Omental fat pad (tissue), 3 donors: ENCODE measurements at regions not wholly inside any gene's neighbourhood (a gene's known extent, or its start where the extent isn't known, plus 50 kb on each side); places are given as distances from the start of the nearest gene placed in this dataset.
"Not testable (repeated sequence)": the region's sequence is repeated elsewhere in the genome, so short reads cannot be mapped to it uniquely, and the experiment has no call there.

ENCODE experiments used
- ATAC-seq: fragments of 150-250 bp; one replicate; pipeline ENCODE4 v1.9.1; 2016; ENCODE audit warnings: mild to moderate bottlenecking, moderate library complexity; ENCODE audit not compliant: low FRiP score
- DNase-seq: peaks from one replicate; pipeline ENCODE4 v3.0.0-alpha.2; 2019; ENCODE audit warnings: low spot score
- TF ChIP-seq, protein P1 (sequence below), 3 donors: fragments of 450-650 bp; IDR thresholded peaks; one replicate each; pipeline ENCODE4 v1.5.1; 2016 to 2017; ENCODE audit warnings: antibody characterized with exemption in 3 of 3, mild to moderate bottlenecking in 3 of 3, moderate library complexity in 2 of 3

DNA sequence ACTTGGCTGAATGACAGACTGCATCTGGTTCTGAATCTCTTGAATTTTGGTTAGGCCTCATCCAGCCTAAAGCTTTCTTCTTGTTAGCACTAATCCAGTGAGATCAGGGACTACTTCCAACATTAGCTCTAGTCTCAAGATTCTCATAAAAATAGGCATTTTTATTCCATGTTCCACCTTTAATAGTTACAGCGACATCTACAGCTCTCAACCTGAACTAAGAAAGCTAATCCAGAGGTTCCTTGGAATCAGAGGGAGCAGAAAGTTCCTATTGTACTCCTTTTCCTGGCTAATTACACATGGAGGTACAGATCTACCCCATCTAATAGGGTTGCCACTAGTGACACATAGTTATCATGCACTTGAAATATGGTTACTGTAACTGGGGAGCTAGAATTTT lies 391.9 kb downstream of the RMST start:
- TF ChIP-seq, protein P1, sequence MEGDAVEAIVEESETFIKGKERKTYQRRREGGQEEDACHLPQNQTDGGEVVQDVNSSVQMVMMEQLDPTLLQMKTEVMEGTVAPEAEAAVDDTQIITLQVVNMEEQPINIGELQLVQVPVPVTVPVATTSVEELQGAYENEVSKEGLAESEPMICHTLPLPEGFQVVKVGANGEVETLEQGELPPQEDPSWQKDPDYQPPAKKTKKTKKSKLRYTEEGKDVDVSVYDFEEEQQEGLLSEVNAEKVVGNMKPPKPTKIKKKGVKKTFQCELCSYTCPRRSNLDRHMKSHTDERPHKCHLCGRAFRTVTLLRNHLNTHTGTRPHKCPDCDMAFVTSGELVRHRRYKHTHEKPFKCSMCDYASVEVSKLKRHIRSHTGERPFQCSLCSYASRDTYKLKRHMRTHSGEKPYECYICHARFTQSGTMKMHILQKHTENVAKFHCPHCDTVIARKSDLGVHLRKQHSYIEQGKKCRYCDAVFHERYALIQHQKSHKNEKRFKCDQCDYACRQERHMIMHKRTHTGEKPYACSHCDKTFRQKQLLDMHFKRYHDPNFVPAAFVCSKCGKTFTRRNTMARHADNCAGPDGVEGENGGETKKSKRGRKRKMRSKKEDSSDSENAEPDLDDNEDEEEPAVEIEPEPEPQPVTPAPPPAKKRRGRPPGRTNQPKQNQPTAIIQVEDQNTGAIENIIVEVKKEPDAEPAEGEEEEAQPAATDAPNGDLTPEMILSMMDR (IDR thresholded peaks at IDR 0.05) = no peak
- DNase-seq (no peak), ATAC-seq (no peak)

DNA sequence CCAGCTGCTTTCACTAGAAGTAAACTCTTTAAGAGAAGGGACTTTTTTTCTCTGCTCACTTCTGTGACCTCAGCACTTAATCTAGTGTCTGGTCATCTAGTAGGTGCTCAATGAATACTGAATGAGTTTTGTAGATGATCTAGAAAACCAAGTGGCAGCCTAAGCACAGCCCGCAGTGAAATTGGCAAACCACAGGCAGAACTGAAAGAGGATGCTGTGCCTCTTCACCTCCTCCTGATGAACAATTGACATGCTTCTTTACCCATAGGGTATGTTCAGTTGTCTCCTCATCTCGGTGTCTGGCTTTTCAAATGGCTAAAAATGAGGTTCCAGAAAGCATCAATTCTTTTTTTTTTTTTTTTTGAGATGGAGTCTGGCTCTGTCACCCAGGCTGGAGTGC lies 399.5 kb downstream of the RMST start:
- ATAC-seq = no peak
- DNase-seq = no peak
- TF ChIP-seq, protein P1 (IDR thresholded peaks at IDR 0.05) = no peak

DNA sequence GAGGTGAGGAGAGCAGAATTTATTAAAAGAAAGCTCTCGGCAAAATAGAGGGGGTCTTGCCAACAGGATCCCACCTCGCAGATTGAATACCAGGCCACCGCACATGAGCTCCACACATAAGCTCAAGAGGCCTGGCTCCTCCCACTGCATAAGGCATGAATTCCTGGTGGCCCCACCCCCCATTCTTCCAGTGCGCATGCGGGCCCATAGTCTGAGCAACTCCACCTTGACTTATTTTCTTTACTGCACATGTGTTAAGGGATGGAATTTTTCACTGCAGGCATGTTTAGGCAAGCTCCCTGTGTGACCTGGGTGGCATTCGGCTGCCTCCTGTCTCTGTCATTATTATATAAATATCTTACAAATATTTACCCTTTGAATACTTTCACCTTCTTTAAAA lies 412.5 kb downstream of the RMST start:
- ATAC-seq = no peak
- DNase-seq = no peak
- TF ChIP-seq, protein P1 (IDR thresholded peaks at IDR 0.05) = no peak

DNA sequence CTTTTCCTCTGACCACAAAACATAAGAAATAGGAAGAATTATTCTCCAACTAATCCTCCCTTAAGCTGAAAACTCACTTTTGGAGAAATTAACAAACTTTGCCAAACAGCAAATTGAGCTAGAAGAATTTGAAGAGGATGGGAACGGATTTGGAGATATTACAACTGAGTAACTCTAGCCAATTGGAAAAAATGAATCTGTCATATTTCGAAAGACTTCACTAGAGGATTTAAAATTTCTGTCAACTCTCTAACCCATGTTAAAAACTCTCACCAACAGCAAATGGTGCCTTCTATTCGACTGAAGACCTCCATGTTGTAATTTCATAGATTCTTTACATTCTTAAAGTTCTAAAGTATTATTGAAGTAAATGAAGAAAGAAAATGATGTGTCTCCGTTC lies 414.2 kb downstream of the RMST start:
- no peak for DNase-seq
- no peak for ATAC-seq
- TF ChIP-seq, protein P1 (IDR thresholded peaks at IDR 0.05) = no peak

DNA sequence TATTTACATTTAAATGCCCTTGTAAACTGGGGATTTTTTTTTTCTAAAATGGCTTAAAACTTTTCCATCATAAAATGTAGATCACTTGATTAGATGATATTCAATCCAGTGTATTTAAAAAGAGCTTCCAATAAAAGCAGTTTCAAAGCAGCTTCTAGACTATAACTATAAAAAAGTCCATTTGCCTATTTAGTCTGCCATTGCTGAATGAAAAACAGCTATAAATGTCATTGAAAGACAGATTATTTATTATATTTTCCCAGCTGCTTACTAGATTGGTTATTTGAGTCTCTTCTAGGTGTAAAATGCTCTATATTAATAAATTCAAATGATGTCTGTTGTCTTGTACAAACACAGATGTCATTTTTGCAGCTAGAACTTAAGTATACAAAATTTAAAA lies 414.8 kb downstream of the RMST start:
- TF ChIP-seq, protein P1 (IDR thresholded peaks at IDR 0.05) = no peak
- DNase-seq = no peak
- no peak for ATAC-seq

DNA sequence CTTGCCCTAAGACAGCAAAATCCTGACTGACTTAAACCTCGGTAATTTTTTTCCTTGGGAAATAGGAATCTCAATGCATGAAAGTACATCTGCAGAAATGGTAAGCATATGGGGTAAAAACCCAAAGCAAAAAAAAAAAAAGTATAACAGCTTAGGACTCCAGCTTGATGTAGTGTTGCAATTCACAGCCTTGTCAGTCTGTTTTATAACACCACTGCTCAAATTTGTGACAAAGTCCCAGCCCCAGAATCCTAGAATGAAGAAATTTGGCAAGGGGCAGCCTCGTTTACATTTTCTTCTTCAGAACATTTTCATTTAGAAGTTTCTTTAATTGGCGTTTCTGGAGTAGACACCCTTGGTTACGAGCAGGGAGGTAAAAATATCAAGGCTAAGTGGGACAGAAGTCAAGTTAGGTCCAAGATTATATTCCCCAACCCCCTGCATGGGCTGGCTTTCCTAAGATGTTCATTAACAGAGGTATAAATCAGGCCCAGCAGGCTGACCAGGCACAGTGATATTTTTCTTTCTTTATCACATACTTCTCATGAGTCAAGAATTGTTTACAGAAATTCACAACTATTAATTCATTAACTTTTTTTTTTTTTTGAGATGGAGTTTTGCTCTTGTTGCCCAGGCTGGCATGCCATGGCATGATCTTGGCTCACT lies 424.0 kb downstream of the RMST start:
- no peak for DNase-seq
- ATAC-seq = no peak
- TF ChIP-seq, protein P1 (IDR thresholded peaks at IDR 0.05) = no peak

DNA sequence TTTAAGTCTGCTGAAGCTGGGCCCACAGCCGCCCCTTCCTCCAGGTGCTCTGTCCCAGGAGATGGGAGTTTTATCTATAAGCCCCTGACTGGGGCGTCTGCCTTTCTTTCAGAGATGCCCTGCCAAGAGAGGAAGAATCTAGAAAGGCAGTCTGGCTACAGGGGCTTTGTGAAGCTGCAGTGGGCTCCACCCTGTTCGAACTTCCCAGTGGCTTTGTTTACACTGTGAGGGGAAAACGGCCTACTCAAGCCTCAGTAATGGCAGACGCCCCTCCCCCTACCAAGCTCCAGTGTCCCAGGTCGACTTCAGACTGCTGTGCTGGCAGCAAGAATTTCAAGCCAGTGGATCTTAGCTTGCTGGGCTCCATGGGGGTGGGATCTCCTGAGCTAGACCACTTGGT lies 435.3 kb downstream of the RMST start:
- not testable (repeated sequence) for ATAC-seq

More for the DNA sequence above, 435.3 kb downstream of the RMST start:
- not testable (repeated sequence) for DNase-seq
